HT1080 (cell line): ENCODE measurements at regions not wholly inside any gene's neighbourhood (a gene's known extent, or its start where the extent isn't known, plus 50 kb on each side); places are given as distances from the start of the nearest gene placed in this dataset.
"Not testable (repeated sequence)": the region's sequence is repeated elsewhere in the genome, so short reads cannot be mapped to it uniquely, and the experiment has no call there.

ENCODE experiments used
- DNase-seq: peaks from one replicate; pipeline ENCODE4 v3.0.0-alpha.2; 2015; ENCODE audit warnings: low read depth

DNA sequence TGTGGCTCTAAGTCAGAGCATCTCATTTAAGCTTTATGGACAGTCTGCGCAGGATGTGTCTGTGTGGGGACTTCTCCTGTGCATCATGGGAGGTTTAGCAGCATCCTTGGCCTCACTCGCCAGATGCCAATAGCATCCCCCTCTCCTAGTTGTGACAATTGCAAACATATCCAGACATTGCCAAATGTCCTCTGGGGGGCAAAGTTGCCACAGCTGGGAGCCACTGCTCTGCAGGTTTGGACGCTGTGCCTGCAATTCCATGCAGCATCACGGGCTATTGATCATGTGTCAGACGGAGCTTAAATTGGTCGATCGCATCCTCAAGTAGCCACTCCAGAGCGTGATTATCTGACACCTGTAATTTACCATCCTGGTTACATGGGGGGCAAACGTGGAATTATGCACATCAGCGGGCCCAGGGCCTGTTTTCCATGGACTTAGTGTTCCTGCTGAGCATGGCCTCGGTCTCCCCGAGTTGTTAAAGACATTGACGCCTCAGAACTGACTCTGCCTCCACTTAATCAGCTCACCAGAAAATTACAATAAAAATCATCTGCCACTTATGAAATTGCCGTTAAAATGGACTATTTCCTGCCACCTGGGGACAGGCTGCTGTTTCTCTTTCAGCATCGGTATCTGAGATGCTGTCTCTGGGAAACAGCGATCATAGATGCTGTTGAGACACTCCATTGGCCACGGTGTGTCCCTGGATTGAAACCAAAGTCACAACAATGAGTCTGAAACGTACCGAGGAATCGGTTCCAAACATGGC, 191.9 kb upstream of the SULF2 start:
- not testable (repeated sequence) for DNase-seq

DNA sequence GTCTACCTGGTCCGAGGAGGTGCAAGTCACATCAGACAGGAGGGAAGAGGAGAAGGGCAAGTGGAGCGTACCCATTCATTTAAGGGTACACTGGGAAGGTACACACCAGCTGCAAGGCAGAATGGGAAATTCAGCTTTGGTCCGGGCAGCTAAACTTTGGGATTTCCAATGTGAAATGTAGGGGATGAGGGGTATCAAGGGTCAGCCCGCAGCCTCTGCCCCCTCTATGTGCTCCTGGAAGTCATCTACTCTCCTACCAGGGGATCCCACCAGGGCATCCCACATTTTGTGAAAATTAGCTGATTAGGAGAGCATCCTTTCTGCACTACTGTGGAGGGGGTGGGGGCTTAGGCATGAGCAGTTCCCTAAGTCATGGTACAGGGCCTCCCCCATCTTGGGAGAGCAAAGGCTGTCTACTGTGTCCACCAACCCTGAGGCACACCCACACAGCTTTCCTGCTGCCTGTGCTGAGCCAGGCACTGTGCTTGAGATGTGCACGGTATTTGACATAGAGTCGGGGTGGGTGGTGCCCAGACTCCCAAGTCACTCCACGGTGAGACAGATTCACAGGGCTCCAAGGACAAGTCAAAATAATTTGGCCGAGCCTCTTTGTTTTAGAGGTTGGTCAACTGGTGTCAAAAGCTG, 189.1 kb upstream of the SULF2 start:
- DNase-seq: no peak

GRCh38 chr20:47973519-47974233, 188.4 kb upstream of the SULF2 start:
- no peak for DNase-seq

GRCh38 chr20:47972916-47973309, 187.6 kb upstream of the SULF2 start:
- no peak for DNase-seq

- not testable (repeated sequence) for DNase-seq
These were observed 187.1 kb upstream of the SULF2 start for GRCh38 chr20:47972297-47972915.

DNA sequence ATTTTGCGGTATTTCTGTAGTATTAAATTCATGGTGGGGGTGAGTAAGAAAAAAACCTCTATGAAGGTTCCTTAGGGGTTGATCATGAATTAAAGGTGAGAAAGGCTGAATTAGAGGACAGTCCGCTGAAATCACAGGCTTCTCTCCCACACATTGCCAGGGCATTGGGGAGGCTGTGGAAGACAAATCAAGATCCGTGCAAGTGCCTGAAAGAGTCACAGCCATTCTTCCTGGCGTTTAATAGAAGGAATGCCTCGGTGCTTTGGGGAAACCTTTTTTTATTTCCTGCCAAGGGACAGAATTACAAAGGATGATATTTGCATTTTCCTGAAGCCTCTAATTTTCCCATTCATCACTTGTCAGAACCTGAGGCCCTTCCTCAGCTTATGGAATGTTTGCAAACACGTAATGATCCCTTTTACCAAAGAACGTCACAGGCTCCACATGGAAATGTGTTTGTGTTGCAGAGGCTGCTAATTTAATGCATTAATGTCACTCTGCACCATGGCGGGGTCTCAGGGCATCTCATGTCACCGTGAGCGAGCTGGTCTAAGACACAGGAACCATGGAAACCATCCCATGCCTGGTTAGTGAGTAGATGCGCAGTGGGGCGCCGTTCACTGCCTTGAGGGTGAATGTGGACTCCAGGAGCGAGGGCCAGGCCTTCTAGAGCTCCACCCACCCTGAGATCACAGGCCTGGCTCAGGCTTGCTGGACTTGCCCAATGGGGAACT, 185.9 kb upstream of the SULF2 start:
- no peak for DNase-seq

- peak; percentile 49 for DNase-seq
These were observed 185.1 kb upstream of the SULF2 start for GRCh38 chr20:47970282-47970903.

GRCh38 chr20:47969426-47969825, 184.1 kb upstream of the SULF2 start:
- no peak for DNase-seq

GRCh38 chr20:47968541-47969310, 183.4 kb upstream of the SULF2 start:
- no peak for DNase-seq

GRCh38 chr20:47964149-47964548, 178.9 kb upstream of the SULF2 start:
- no peak for DNase-seq

DNA sequence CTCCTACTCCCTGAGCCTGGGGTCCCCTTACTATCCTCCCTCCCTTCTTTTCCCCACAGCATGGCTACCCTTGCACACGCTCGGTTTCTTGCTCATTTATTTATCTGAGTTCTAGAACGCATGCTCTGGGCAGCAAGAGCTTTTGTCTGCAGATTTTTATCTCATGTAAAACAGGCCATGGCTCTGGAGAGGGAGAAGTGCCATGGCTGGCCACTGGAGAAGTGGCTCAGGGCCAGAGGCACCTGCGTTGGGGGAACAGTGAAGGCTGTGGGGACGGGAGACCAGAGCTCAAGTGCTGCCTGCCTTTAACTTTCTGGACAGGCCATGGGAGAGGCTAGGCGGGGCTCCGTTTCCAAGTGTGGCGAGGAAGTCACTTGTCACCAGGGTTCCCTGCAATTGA, 177.7 kb upstream of the SULF2 start:
- DNase-seq: no peak

GRCh38 chr20:47962286-47962963, 177.1 kb upstream of the SULF2 start:
- DNase-seq: no peak

GRCh38 chr20:47960769-47961541, 175.7 kb upstream of the SULF2 start:
- DNase-seq: no peak

DNA sequence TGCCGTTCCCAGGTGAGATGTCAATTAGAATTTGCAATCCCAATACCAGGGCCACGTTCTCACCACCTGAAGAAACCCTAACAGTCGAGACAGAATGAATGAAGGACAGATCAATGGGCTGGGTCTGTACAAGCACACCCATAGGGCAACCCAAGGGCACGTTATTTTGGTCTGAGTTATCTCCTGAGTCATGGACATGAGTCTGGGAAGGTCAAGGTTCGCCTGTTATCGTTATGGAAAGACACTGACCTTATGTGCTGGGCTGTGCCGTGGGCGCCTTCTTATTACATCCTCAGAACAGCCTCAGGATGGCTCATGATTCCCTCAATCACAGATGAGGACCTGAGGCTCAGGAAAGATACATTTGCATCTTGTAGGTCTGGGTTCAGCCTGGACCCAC, 175.0 kb upstream of the SULF2 start:
- DNase-seq: no peak

DNA sequence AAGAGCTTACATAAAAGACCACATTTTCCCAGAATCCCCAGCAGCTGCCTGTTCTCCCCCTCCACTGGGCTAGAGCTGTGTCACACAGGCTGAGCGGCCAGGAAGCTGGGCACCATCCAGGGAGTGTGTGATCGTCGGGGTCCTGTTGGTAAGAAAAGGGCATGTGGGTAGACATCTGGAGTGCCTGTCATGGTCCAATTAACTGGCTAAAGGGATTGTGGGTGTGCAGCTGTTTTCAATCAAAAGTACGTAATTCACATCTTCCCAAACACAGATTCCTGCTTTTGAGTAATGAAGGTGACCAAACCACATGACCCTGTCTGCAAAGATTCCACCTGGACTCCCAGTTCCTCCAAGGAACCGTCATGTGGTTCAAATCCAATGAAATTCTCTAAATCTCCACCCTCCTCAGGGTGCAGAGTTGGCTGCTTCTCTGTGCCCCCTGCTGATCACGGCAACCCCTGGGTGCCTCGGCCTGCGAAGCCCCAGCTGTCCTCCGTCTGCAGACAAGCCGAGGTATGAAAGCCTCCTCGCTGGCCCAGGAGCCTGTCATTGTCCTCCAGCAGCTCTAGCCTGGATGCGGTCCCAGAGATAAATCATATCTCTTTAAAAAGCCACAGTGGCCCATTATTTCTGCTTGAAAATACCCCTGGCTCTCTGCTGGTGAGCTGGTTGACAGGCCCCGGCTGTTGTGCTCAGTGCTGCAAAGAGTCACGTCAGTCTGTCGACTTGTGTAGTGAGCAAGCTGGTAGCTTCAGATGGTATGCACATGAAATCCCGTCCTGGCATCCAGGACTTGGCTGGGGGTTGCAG, 172.9 kb upstream of the SULF2 start:
- not testable (repeated sequence) for DNase-seq

DNA sequence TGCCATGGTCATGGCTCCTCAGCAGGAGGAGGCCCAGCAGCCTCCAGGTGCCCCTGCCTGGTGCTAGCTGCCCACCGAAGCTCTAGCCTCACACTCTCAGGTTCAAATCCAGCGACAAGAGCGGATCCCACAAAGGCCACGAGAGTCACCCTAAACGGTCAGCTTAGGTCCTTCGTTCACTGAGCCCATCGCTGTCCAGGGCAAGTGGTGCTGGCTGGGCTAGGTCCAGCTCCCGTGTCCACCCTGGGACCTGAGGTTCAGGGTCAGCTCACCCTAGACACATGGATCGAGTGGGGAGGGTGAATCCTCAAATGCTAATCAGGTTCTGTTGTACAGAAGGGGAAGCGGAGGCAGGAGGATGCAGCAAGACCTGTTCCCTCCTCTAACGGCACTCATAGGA, 171.9 kb upstream of the SULF2 start:
- DNase-seq: no peak

DNA sequence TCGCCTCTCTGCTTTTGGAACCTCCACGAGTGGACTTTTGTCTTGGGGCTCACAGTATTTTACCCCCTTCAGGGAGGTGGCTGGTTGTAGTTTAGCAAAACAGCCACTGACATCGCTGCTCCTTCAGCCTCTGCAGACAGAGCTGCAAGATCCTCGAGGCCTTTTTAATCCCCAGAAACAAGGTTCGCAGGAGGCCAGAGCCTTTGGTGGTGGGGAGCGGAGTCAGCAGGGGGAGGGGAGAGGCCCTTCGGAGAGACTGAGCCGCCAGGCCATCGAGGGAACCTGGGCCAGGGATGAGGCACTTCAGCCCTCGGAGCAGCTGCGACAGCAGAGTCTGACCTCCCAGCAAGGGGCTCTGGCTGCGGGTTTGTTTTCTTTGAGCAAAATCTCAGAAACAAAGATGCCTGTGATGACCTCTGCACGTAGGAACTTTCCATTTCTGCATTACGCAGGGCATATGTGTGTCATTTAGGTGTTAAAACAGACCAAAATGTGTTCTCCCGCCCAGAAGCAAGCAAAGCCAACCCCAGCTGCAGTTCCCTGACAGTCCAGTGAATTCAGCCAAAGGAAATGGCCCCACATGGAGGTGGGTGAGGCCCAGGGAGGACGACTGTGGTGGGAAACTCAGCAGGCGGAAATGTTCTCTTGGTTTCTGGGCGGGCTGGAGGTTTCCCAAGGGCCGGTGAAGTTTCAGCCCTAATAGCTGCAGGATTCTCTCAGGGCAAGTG, 171.2 kb upstream of the SULF2 start:
- DNase-seq: peak; percentile 38
